ENCODE measurements at regions not wholly inside any gene's neighbourhood (a gene's known extent, or its start where the extent isn't known, plus 50 kb on each side); places are given as distances from the start of the nearest gene placed in this dataset.

- H2AFZ ChIP-seq (ENCODE audit: low read depth, low read length, poor library complexity, severe bottlenecking) = peak overlapping the region; percentile 4
- no peaks in the 10 kb centered on the region for H3K27me3 ChIP-seq (ENCODE audit: insufficient read depth, low read length)
- peak overlapping the region; percentile 81 for H3K4me2 ChIP-seq (ENCODE audit: low read length)
- intact Hi-C loops (cut with micrococcal nuclease) = loop anchor here (2.0 kb wide), 2 partner anchors 28 to 112 kb away; no protein-coding TSS in a partner anchor
- no peaks in the 10 kb centered on the region for H4K20me1 ChIP-seq (ENCODE audit: insufficient read depth)
- ATAC-seq (peak; percentile 19; the same call in 1 of the 2 replicates), DNase-seq (ENCODE audit: low read depth, low spot score) (no peak)
- ChIA-PET RAD21 (ENCODE audit: low non-redundant PET in 1 of 2, low total read pairs in 2 of 2, uncharacterized antibody in 2 of 2, unreplicated experiment in 2 of 2) (interaction anchor here (0.9 to 1.5 kb wide), 5 partner anchors 8 to 98 kb away, joined by 5 to 8 read pairs (median 6); partner anchors contain the start of gene IRF2BPL (in 1 of the 2)), CTCF (interaction anchor here (0.8 to 2.9 kb wide), 7 partner anchors 10 to 123 kb away, joined by 3 to 21 read pairs (median 3); no protein-coding TSS in a partner anchor), POLR2A (interaction anchor here (0.9 to 2.4 kb wide), 5 partner anchors 15 to 88 kb away, joined by 3 to 13 read pairs (median 4); no protein-coding TSS in a partner anchor)
- H3K9me3 ChIP-seq (ENCODE audit: control insufficient read depth in 1 of 2, insufficient read depth in 1 of 2, low read depth in 1 of 2, low read length in 2 of 2) = no peaks in the 10 kb centered on the region
- no peaks in the 10 kb centered on the region for H3K79me2 ChIP-seq (ENCODE audit: insufficient read depth, low read length)
- no peaks in the 10 kb centered on the region for H3K36me3 ChIP-seq (ENCODE audit: control insufficient read depth in 1 of 2, insufficient read depth in 2 of 2, low read length in 2 of 2)
- peak overlapping the region; percentile 58 for H3K9ac ChIP-seq (ENCODE audit: low read length)
- H3K27ac ChIP-seq (ENCODE audit: low read depth, low read length) = peak overlapping the region; percentile 97
- BruUV-seq (replicated peaks) = no TSS peak
- peak overlapping the region in 1 of 2 experiments; percentile 35; a peak in 1 of 4 replicates for H3K4me3 ChIP-seq (replicated peaks in 1 of 2; ENCODE audit: low read depth in 1 of 2, low read length in 2 of 2)
- no peak for TF ChIP-seq SIN3A (IDR thresholded peaks at IDR 0.05; ENCODE audit: low read depth)
- TF ChIP-seq ELF1 (IDR thresholded peaks at IDR 0.05; ENCODE audit: borderline replicate concordance, low read depth) = no peak
- TF ChIP-seq, protein P1, sequence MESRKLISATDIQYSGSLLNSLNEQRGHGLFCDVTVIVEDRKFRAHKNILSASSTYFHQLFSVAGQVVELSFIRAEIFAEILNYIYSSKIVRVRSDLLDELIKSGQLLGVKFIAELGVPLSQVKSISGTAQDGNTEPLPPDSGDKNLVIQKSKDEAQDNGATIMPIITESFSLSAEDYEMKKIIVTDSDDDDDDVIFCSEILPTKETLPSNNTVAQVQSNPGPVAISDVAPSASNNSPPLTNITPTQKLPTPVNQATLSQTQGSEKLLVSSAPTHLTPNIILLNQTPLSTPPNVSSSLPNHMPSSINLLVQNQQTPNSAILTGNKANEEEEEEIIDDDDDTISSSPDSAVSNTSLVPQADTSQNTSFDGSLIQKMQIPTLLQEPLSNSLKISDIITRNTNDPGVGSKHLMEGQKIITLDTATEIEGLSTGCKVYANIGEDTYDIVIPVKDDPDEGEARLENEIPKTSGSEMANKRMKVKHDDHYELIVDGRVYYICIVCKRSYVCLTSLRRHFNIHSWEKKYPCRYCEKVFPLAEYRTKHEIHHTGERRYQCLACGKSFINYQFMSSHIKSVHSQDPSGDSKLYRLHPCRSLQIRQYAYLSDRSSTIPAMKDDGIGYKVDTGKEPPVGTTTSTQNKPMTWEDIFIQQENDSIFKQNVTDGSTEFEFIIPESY (IDR thresholded peaks at IDR 0.05; ENCODE audit: extremely low read depth, insufficient replicate concordance, low read length) = no peak
- TF ChIP-seq CTCF (IDR thresholded peaks at IDR 0.05 in 2 of 3, conservative IDR thresholded peaks at IDR 0.05 in 1 of 3; ENCODE audit: borderline replicate concordance in 1 of 3, insufficient read depth in 1 of 3, low read depth in 2 of 3, low read length in 2 of 3) = no peak
- no peak for TF ChIP-seq ZFX (IDR thresholded peaks at IDR 0.05)
- TF ChIP-seq, protein P2, sequence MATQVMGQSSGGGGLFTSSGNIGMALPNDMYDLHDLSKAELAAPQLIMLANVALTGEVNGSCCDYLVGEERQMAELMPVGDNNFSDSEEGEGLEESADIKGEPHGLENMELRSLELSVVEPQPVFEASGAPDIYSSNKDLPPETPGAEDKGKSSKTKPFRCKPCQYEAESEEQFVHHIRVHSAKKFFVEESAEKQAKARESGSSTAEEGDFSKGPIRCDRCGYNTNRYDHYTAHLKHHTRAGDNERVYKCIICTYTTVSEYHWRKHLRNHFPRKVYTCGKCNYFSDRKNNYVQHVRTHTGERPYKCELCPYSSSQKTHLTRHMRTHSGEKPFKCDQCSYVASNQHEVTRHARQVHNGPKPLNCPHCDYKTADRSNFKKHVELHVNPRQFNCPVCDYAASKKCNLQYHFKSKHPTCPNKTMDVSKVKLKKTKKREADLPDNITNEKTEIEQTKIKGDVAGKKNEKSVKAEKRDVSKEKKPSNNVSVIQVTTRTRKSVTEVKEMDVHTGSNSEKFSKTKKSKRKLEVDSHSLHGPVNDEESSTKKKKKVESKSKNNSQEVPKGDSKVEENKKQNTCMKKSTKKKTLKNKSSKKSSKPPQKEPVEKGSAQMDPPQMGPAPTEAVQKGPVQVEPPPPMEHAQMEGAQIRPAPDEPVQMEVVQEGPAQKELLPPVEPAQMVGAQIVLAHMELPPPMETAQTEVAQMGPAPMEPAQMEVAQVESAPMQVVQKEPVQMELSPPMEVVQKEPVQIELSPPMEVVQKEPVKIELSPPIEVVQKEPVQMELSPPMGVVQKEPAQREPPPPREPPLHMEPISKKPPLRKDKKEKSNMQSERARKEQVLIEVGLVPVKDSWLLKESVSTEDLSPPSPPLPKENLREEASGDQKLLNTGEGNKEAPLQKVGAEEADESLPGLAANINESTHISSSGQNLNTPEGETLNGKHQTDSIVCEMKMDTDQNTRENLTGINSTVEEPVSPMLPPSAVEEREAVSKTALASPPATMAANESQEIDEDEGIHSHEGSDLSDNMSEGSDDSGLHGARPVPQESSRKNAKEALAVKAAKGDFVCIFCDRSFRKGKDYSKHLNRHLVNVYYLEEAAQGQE (IDR thresholded peaks at IDR 0.05; ENCODE audit: low read depth) = no peak
- TF ChIP-seq POLR2AphosphoS5 (IDR thresholded peaks at IDR 0.05; ENCODE audit: low read depth, low read length) = no peak
- TF ChIP-seq YY1 (IDR thresholded peaks at IDR 0.05; ENCODE audit: extremely low read depth, insufficient replicate concordance, low read depth, low read length) = no peak
- no peak for TF ChIP-seq CEBPB (IDR thresholded peaks at IDR 0.05; ENCODE audit: low read depth)
- no peak for TF ChIP-seq EZH2phosphoT487 (IDR thresholded peaks at IDR 0.05; ENCODE audit: borderline replicate concordance)
- no peak for TF ChIP-seq JUND (IDR thresholded peaks at IDR 0.05)
- TF ChIP-seq EGR1 (IDR thresholded peaks at IDR 0.05; ENCODE audit: low read depth) = no peak
- no peak for TF ChIP-seq EZH2 (IDR thresholded peaks at IDR 0.05)
- no peaks in the 10 kb centered on the region for H3K9me2 ChIP-seq (ENCODE audit: insufficient read depth)
- peaks cover 61 to 71% of the 10 kb centered on the region in 2 experiments for H3K4me1 ChIP-seq (ENCODE audit: control insufficient read depth in 1 of 2, insufficient read depth in 2 of 2, low read length in 2 of 2)
Observed at GRCh38 chr14:76946753-76947077, 81.8 kb downstream of the IRF2BPL start.
